Vagina (tissue), 2 donors: ENCODE measurements at regions not wholly inside any gene's neighbourhood (a gene's known extent, or its start where the extent isn't known, plus 50 kb on each side); places are given as distances from the start of the nearest gene placed in this dataset.

Source experiments
- POLR2A ChIP-seq, 2 donors: fragments of 450-650 bp; IDR thresholded peaks; one replicate each; pipeline ENCODE4 v1.6.1; 2017; ENCODE audit warnings: antibody characterized with exemption in 2 of 2, mild to moderate bottlenecking in 2 of 2, moderate library complexity in 2 of 2
- TF ChIP-seq, protein P1 (sequence below), 3 experiments: fragments of 450-650 bp in 2 of 3; fragments of 200-600 bp in 1 of 3; sonication (generic) in 1 of 3; IDR thresholded peaks; one replicate each; pipeline ENCODE4 v1.5.1; 2017 to 2019; ENCODE audit warnings: antibody characterized with exemption in 3 of 3, mild to moderate bottlenecking in 2 of 3, moderate library complexity in 2 of 3

DNA sequence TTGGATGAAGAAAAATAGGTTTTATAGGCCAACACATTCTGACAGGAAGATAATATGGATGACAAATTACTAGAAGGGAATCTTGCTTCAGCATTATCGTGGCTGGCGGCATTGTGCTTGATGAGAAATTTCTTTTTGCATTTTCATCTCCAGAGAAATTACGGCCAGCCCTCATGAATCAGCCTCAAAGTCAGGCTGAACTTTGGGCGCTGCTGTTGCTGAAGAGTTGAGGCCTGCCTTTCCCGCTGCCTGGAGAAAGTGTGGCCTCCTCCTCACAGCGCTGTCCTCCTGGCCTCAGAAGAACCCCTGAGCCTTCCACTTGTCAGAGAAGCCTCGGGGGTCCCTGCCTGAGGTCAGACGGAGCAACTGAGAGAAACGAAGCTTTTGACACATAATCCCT lies 272.4 kb upstream of the KCNIP4 start:
- TF ChIP-seq, protein P1, sequence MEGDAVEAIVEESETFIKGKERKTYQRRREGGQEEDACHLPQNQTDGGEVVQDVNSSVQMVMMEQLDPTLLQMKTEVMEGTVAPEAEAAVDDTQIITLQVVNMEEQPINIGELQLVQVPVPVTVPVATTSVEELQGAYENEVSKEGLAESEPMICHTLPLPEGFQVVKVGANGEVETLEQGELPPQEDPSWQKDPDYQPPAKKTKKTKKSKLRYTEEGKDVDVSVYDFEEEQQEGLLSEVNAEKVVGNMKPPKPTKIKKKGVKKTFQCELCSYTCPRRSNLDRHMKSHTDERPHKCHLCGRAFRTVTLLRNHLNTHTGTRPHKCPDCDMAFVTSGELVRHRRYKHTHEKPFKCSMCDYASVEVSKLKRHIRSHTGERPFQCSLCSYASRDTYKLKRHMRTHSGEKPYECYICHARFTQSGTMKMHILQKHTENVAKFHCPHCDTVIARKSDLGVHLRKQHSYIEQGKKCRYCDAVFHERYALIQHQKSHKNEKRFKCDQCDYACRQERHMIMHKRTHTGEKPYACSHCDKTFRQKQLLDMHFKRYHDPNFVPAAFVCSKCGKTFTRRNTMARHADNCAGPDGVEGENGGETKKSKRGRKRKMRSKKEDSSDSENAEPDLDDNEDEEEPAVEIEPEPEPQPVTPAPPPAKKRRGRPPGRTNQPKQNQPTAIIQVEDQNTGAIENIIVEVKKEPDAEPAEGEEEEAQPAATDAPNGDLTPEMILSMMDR (IDR thresholded peaks at IDR 0.05), result no peak
- TF ChIP-seq POLR2A (IDR thresholded peaks at IDR 0.05), result no peak
